ENCODE measurements at regions not wholly inside any gene's neighbourhood (a gene's known extent, or its start where the extent isn't known, plus 50 kb on each side); places are given as distances from the start of the nearest gene placed in this dataset.

DNA sequence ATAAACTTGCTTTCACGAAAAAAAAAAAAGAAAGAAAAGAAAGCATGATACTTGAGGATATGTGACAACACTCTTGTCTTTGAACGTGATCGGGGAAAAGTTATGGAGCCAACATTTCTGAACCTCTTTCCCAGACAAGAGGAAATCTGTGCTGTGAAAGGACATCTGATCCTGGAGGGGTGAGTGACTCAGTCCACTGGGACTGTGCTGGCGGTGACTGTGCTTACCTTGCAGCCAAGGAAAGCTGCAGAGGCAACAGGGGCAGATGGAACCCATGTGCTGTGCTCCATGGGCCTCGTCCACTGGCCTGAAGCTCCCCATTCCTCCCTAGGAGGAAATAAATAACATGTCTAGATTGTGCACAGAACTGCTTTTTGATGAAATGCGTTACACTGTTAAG lies 116.5 kb upstream of the RAB11FIP2 start:
- no peaks in the 10 kb centered on the region for H3K9me3 Mint-ChIP-seq
- no peak overlapping the region for H3K27ac Mint-ChIP-seq
- no peak overlapping the region for H3K4me3 Mint-ChIP-seq

DNA sequence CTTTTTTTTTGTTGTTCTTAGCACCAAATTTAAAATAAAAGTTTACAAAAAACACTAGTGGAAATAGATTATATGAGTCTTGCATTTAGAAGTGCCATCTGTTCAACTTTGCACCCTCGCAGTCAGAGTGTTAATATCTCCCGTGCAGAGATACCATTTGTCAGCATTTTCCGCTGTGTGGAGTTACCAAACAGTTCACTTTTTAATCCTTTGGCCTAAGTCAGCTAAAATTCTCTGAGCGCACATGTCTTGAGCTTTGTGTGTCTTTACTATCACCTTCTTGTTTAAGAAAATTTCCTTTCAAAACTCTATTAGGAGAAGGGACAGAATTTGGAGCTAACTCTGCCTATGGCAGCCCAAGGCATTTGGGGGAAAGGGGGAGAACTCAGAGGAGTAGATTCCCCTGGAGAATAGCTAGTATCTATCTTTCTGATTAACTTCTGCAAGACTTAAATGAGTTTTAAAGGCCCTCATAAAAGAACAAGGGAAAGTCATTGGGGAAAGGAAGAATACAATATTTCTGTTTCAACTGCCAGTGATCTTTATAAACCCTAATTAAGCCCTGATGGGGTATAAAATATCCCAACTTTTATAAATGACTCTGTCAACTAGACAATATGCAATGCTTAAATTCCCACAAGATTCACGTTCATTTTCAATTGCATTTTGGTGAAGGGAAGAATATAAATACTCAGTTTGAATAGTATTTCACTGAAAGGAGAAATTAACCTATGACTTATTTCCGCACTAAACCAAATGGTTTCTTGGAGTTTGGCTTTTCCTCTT lies 114.9 kb upstream of the RAB11FIP2 start:
- H3K9me3 Mint-ChIP-seq, result no peaks in the 10 kb centered on the region

More for the DNA sequence above, 116.5 kb upstream of the RAB11FIP2 start:
- DNase-seq (ENCODE audit: low spot score), result no peak
- no peaks in the 10 kb centered on the region for H3K36me3 Mint-ChIP-seq (ENCODE audit: low read depth)
- no peaks in the 10 kb centered on the region for H3K4me1 Mint-ChIP-seq (ENCODE audit: low read depth)
- peaks cover 3% of the 10 kb centered on the region for H3K27me3 Mint-ChIP-seq (ENCODE audit: insufficient read depth)
- intact Hi-C loops (cut with micrococcal nuclease), result no loop called here

DNA sequence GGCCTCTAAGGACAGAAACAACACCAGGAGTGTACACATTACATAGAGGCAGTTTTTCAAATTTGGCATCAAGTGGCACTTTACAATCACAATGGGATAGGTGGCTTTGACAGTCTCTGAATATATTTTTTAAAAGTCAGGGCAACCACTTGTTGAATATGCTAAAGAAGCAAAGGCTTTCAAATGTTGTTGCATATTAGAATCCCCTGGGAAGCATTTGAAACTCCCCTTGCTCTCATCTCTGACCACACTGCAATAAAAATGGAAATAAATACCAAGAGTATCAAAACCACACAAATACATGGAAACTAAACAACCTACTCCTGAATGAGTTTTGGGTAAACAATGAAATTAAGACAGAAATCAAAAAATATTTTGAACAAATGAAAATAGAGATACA lies 106.5 kb upstream of the RAB11FIP2 start:
- Mint-ChIP-seq H3K9me3 (peaks cover 6% of the 10 kb centered on the region), H3K27me3 (ENCODE audit: insufficient read depth) (peaks cover under 1% of the 10 kb centered on the region), H3K27ac (no peak overlapping the region), H3K36me3 (ENCODE audit: low read depth) (no peaks in the 10 kb centered on the region), H3K4me3 (no peak overlapping the region), H3K4me1 (ENCODE audit: low read depth) (no peaks in the 10 kb centered on the region)
- intact Hi-C loops (cut with micrococcal nuclease), result no loop called here
- no peak for DNase-seq (ENCODE audit: low spot score)

More for the DNA sequence above, 114.9 kb upstream of the RAB11FIP2 start:
- no peak for DNase-seq (ENCODE audit: low spot score)
- intact Hi-C loops (cut with micrococcal nuclease), result no loop called here
- Mint-ChIP-seq H3K27me3 (ENCODE audit: insufficient read depth) (peaks cover 1% of the 10 kb centered on the region), H3K4me1 (ENCODE audit: low read depth) (no peaks in the 10 kb centered on the region), H3K36me3 (ENCODE audit: low read depth) (no peaks in the 10 kb centered on the region), H3K4me3 (no peak overlapping the region), H3K27ac (no peak overlapping the region)

DNA sequence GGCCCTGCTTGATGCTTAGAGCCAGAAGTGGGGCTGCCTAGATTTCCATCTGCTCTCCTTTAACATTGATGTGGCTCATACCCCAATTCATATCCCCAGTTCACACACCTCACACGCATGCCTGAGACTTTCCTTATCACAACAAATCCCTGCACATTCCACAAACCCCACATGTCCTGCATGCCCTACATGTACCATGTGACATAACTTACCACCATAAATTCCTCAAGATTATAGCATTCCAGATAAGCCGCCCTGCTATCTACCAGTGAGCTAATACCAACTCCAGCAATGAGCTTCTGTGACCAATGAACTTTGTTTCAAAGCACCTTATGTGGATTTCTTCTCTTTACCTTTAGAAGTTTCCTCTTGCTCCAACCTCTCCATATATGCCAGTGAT lies 104.7 kb upstream of the RAB11FIP2 start:
- intact Hi-C loops (cut with micrococcal nuclease), result no loop called here
- H3K4me1 Mint-ChIP-seq (ENCODE audit: low read depth), result no peaks in the 10 kb centered on the region
- H3K4me3 Mint-ChIP-seq, result no peak overlapping the region
- H3K27ac Mint-ChIP-seq, result no peak overlapping the region
- H3K36me3 Mint-ChIP-seq (ENCODE audit: low read depth), result no peaks in the 10 kb centered on the region
- peaks cover 6% of the 10 kb centered on the region for H3K9me3 Mint-ChIP-seq
- DNase-seq (ENCODE audit: low spot score), result no peak
- H3K27me3 Mint-ChIP-seq (ENCODE audit: insufficient read depth), result no peaks in the 10 kb centered on the region

DNA sequence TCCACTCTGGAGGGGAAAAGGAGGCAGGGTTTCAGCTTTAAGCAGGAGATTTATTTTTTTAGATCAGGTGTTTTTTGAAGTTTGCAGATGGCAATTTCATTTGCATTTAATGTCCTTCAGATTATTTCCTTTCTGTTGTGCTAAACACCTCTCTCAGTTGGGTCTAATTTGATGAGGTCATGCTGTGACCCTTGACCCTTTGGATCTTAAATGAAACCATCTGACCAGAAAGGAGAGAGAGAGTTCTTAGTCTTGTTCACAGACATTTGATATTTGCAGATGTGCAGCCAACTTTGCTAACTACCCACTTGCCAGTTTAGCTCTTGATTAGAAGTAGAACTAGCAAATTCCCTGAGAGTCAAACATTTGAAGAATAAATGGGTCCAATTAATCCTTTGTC lies 101.5 kb upstream of the RAB11FIP2 start:
- Mint-ChIP-seq H3K36me3 (ENCODE audit: low read depth) (no peaks in the 10 kb centered on the region), H3K27me3 (ENCODE audit: insufficient read depth) (no peaks in the 10 kb centered on the region), H3K4me1 (ENCODE audit: low read depth) (no peaks in the 10 kb centered on the region), H3K9me3 (no peaks in the 10 kb centered on the region), H3K4me3 (no peak overlapping the region), H3K27ac (no peak overlapping the region)
- no peak for DNase-seq (ENCODE audit: low spot score)
- intact Hi-C loops (cut with micrococcal nuclease), result no loop called here

DNA sequence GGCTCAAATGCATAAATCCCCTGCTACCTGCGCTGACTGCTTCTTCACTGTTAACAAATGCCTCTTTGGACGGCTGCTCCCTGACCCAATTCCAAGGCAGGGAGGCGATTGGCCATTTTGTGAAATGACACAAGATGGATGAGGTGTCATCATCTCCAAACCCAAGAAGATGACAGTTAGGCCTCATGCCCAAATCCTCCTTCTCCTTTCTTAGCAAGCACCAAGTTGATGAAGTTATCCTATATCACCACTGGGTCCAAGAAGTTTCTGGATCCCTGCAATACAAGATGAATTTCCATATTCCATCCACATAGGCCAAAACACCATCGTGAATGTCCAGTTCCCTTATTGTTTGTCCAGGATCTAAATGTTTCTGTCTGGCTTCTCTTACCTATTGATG lies 98.5 kb upstream of the RAB11FIP2 start:
- H3K9me3 Mint-ChIP-seq, result no peaks in the 10 kb centered on the region
- no peaks in the 10 kb centered on the region for H3K27me3 Mint-ChIP-seq (ENCODE audit: insufficient read depth)
- no peaks in the 10 kb centered on the region for H3K36me3 Mint-ChIP-seq (ENCODE audit: low read depth)
- no peak overlapping the region for H3K4me3 Mint-ChIP-seq
- DNase-seq (ENCODE audit: low spot score), result no peak
- no peaks in the 10 kb centered on the region for H3K4me1 Mint-ChIP-seq (ENCODE audit: low read depth)
- intact Hi-C loops (cut with micrococcal nuclease), result no loop called here
- no peak overlapping the region for H3K27ac Mint-ChIP-seq

DNA sequence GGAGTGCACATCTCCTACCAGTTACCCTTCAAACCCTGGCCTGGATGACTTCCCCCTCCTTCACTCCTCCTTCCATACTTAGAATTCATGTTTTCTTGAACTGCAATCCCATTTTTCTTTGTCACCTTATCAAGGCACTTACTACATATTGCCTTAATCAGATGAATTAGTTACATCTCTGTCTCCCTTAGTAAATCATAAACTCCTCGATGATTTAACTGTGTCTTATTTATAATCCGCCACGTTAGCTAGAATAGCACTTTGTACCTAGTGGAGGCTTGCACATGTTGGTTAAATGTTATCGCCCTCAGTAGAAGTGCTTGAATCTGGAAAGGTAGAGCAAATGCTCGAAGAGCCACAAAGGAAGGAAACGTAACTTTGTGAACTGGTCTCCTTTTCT lies 94.7 kb upstream of the RAB11FIP2 start:
- intact Hi-C loops (cut with micrococcal nuclease), result no loop called here
- no peaks in the 10 kb centered on the region for H3K4me1 Mint-ChIP-seq (ENCODE audit: low read depth)
- H3K27me3 Mint-ChIP-seq (ENCODE audit: insufficient read depth), result peaks cover under 1% of the 10 kb centered on the region
- no peak for DNase-seq (ENCODE audit: low spot score)
- H3K4me3 Mint-ChIP-seq, result no peak overlapping the region
- no peak overlapping the region for H3K27ac Mint-ChIP-seq
- H3K9me3 Mint-ChIP-seq, result no peaks in the 10 kb centered on the region
- no peaks in the 10 kb centered on the region for H3K36me3 Mint-ChIP-seq (ENCODE audit: low read depth)

DNA sequence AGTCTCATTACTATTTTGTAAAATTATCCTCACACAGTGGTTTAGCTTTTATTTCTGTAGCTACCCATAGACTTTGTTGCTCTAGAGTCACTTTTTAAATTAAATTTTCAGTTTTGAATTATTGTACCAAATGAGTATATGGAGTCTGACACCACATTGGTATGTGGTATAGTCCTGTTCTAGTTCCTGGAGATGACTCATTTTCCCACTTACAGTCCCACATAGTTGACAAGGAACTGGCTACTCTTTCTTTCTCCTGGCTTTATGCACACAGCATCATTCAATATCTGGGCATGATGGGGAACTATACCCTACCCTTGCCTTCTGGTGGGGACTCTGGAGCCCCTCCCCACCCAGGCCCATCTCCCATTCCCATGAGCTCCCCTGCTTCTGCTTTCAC lies 92.6 kb upstream of the RAB11FIP2 start:
- Mint-ChIP-seq H3K9me3 (no peaks in the 10 kb centered on the region), H3K4me1 (ENCODE audit: low read depth) (no peaks in the 10 kb centered on the region), H3K36me3 (ENCODE audit: low read depth) (no peaks in the 10 kb centered on the region), H3K4me3 (no peak overlapping the region), H3K27ac (no peak overlapping the region), H3K27me3 (ENCODE audit: insufficient read depth) (peaks cover 3% of the 10 kb centered on the region)
- intact Hi-C loops (cut with micrococcal nuclease), result no loop called here
- DNase-seq (ENCODE audit: low spot score), result no peak

DNA sequence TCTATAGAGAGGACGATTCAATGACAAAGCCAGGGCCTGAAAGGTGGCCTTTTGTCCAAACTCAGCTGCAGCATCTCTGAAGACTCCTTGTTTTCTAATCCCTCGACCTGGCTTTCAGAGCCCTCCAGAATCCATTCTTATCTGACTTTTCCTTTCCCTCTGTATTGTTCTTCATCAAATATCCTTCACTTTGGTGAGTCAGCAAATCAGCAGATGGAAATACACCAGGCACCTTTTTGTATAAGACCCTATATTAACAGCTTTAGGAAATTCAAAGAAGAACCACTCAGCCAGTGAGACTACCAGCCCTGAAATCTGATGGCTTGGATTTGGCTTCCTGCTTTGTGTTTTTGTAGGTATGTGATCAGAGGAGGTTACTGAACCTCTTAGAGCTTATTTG lies 81.9 kb upstream of the RAB11FIP2 start:
- no peak for DNase-seq (ENCODE audit: low spot score)
- H3K4me1 Mint-ChIP-seq (ENCODE audit: low read depth), result no peaks in the 10 kb centered on the region
- peaks cover 2% of the 10 kb centered on the region for H3K27me3 Mint-ChIP-seq (ENCODE audit: insufficient read depth)
- intact Hi-C loops (cut with micrococcal nuclease), result no loop called here
- no peaks in the 10 kb centered on the region for H3K36me3 Mint-ChIP-seq (ENCODE audit: low read depth)
- H3K27ac Mint-ChIP-seq, result no peak overlapping the region
- H3K9me3 Mint-ChIP-seq, result peaks cover 6% of the 10 kb centered on the region
- H3K4me3 Mint-ChIP-seq, result no peak overlapping the region

DNA sequence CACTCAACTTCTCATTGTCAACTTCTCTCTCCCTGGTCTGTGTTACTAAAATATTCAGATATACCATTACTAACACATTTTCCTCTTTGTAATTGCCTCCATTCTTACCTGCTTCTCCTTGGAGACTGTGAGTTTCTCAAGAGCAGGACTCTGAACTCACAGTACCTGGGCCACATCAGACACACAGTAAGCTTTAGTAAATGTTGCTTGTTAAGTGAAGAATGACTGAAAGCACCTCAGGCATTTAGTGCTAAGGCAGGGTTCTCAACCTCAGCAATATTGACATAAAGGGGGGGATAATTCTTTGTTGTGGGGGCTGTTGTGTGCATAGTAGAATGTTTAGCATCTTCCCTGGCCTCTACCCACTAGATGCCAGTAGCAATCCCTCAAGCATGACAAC lies 72.0 kb upstream of the RAB11FIP2 start:
- H3K36me3 Mint-ChIP-seq (ENCODE audit: low read depth), result no peaks in the 10 kb centered on the region
- H3K27me3 Mint-ChIP-seq (ENCODE audit: insufficient read depth), result peaks cover 2% of the 10 kb centered on the region
- no peak for DNase-seq (ENCODE audit: low spot score)
- intact Hi-C loops (cut with micrococcal nuclease), result no loop called here
- H3K4me3 Mint-ChIP-seq, result no peak overlapping the region
- peaks cover 12% of the 10 kb centered on the region for H3K4me1 Mint-ChIP-seq (ENCODE audit: low read depth)
- H3K9me3 Mint-ChIP-seq, result no peaks in the 10 kb centered on the region
- H3K27ac Mint-ChIP-seq, result no peak overlapping the region

DNA sequence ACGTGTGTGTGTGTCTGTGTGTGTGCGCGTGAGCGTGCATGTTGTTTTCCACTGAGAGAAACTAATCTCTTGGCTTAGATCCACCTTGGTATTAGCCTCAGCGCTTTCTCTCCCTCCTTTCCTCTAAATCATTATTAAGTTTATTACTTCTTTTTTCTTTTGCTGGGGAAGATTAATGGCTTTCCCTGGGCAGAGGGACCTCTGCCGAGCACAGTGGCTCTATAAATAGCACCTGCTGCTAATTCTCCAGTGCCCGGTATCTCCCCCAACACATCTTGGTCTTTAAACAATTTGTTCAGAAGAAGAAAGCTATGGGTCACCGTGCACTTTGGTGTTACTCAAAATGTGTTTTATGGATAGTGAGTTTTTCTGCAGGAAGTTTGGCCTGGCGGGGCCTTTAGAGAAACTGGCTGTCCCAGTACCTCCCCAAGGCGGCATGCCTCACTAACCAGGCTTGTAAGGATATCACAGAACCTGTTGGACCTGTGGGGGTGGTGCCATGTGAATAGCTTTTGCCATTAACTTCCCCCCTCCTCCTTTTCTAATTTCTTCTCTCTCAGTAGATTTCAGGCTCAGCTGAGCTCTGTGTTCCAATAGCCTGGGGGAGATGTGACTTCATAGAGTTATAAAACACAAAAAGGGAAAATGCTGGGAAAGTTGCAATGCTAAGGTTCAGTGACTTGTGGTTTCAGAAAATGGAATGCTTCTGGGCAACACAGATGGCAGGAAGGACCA lies 70.1 kb upstream of the RAB11FIP2 start:
- Mint-ChIP-seq H3K36me3 (ENCODE audit: low read depth) (no peaks in the 10 kb centered on the region), H3K4me1 (ENCODE audit: low read depth) (peaks cover 17% of the 10 kb centered on the region), H3K27me3 (ENCODE audit: insufficient read depth) (no peaks in the 10 kb centered on the region), H3K9me3 (no peaks in the 10 kb centered on the region), H3K4me3 (no peak overlapping the region), H3K27ac (no peak overlapping the region)
- intact Hi-C loops (cut with micrococcal nuclease), result no loop called here
- DNase-seq (ENCODE audit: low spot score), result no peak

DNA sequence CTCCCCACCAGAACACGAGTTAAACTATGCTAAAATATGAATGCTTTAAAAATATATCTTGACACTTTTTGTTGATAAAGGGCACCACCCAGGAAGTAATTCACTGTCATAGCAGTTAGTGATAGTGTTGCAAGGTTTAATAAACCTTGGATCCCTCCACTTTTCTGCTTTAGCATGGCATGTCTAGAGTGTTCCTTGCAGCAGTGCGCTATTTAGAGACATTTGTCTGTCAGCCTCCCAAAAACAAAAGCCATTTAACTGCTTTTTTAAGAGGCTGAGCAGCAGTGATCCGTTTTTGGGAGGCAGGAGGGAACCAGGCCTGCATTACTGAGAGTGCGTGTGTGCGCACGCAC lies 69.6 kb upstream of the RAB11FIP2 start:
- H3K27me3 Mint-ChIP-seq (ENCODE audit: insufficient read depth), result no peaks in the 10 kb centered on the region
- no peak for DNase-seq (ENCODE audit: low spot score)
- intact Hi-C loops (cut with micrococcal nuclease), result no loop called here
- no peaks in the 10 kb centered on the region for H3K36me3 Mint-ChIP-seq (ENCODE audit: low read depth)
- H3K4me3 Mint-ChIP-seq, result no peak overlapping the region
- no peaks in the 10 kb centered on the region for H3K9me3 Mint-ChIP-seq
- H3K4me1 Mint-ChIP-seq (ENCODE audit: low read depth), result peaks cover 17% of the 10 kb centered on the region
- no peak overlapping the region for H3K27ac Mint-ChIP-seq

DNA sequence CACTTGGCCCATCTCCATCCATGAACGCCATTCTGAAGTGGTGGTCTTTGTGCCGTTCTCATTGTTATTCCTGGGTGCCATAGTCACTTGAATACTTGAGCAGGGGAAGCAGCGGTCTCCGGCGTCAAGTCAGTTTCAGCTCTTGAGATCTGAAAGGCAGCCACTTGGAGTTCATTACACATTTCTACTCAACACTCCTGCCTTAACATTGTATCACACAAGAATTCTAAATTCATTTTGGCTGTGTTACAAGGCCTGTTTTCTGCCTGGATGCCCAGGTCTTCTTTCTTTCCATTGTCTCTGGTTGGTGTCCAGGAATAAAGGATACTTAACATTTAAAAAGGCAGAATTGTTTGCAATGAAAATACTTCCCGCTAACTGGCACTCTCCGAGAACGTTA lies 69.0 kb upstream of the RAB11FIP2 start:
- intact Hi-C loops (cut with micrococcal nuclease), result no loop called here
- peaks cover 19% of the 10 kb centered on the region for H3K4me1 Mint-ChIP-seq (ENCODE audit: low read depth)
- H3K4me3 Mint-ChIP-seq, result no peak overlapping the region
- DNase-seq (ENCODE audit: low spot score), result no peak
- no peaks in the 10 kb centered on the region for H3K9me3 Mint-ChIP-seq
- no peaks in the 10 kb centered on the region for H3K27me3 Mint-ChIP-seq (ENCODE audit: insufficient read depth)
- no peaks in the 10 kb centered on the region for H3K36me3 Mint-ChIP-seq (ENCODE audit: low read depth)
- H3K27ac Mint-ChIP-seq, result no peak overlapping the region
